Kidney glomerular epithelial cell (primary cell): ENCODE measurements at regions not wholly inside any gene's neighbourhood (a gene's known extent, or its start where the extent isn't known, plus 50 kb on each side); places are given as distances from the start of the nearest gene placed in this dataset.
"Not testable (repeated sequence)": the region's sequence is repeated elsewhere in the genome, so short reads cannot be mapped to it uniquely, and the experiment has no call there.

Source experiments
- DNase-seq: peaks from one replicate; lab custom pipeline; 2025; lab: John Stamatoyannopoulos, UW

DNA sequence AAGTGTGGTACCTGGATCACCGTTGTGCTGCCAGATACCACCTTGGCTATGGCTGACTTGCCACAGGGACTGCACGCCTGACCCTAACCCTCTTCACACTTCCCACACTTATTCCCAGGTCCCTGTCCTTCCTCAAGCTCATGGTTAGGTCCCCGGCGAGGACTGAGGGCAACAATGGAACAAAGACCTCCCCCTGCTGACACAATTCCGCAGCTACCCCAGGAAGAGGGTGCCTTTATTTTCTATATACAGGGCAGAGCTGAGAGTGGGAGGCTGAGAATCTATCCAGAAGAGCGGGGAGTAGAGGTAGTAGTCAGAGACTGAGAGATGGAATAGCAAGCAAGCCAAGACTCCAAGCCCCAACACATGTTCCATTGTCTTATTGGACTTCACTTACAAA, 118.1 kb upstream of the SEM1 start:
- DNase-seq: no peak

DNA sequence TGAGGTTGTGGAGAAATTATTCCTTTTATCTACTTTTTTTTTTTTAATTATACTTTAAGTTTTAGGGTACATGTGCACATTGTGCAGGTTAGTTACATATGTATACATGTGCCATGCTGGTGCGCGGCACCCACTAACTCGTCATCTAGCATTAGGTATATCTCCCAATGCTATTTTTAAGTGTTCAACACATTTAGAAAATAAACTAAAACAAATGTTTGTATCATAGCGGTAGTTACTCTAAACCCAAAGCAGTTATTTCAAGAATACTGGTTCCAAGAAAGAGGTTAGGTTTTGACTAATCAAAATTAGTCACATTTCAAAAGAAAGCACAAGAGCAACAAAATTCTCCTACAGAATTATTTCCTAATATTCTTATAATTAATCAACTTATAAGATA, 119.5 kb upstream of the SEM1 start:
- not testable (repeated sequence) for DNase-seq

DNA sequence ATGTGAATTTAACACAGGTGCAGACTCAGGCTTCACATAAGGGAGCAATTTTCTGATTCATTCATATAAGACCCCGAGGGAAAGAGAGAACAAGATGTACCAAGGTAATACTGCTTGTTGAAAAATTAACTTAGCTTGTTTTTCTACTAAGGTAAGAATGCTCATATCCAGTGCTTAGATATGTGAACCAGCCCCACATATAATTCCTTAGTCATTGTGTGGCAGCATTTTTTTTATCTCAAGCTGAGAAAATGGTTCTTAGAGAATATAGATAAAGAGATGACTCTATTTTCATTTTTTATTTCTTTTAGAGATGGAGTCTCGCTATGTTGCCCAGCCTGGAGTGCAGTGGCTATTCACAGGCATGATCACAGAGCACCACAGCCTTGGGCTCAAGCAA, 121.8 kb upstream of the SEM1 start:
- DNase-seq: no peak

DNA sequence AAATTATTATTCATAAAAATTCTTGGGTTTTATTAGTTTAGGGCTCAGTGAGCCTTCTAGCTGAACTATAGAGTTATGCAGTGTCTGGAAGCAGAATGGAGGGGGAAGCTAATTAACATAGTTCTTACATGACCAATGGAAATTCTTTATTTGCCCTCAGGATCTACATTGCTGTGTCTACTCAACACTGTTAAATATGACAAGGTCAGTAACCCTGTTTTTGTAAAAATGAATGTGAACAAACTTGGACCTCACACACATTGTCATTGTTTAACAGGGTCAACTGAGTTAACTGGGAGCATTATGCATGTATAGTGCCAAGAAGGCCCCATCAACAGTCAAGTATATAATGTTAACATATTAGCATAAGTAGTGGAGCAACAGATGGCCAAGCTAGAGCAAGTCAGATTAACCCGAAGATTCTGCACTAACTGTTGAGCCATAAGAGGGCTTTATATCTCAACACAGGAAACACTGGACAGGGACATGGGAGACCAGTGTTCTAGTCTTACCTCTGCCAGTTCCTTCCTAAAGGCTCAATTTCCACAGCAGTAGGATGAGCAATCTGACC, 122.5 kb upstream of the SEM1 start:
- no peak for DNase-seq

DNA sequence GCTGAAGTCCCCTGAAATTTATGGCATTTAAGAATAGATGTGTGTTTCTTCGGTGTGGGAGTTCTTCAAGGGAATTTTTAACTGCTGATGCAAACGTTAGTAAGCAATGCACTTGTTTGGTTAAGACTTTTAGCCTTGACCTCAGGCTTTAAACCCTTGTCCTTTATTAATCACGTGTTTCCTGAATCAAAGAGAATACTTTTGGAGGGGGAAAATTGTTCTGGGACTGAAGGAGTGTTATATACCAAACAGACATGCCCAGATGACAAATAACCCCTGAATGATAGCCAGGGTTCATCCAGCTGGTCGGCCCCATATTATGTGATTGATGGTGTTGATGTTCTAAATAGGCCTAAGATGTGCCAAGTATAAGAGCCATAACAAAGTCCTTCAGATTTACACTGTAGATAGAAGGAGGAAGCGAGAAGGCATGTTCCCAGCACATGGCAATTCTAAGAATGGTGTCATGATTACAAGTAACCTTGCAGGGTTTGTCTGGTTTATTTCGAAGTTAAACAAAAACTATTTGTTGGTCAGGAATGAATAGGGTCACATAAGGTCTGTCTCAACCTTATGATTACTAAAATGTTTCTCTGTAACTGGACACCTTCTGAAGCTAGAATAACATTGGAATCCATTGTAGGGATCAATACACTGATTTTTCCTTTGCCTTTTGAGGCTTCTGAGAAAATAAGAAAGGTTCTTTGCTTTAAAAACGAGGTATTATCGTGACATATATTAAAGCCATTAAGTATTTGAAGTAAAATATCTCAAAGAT, 124.2 kb upstream of the SEM1 start:
- DNase-seq: peak; percentile 61

DNA sequence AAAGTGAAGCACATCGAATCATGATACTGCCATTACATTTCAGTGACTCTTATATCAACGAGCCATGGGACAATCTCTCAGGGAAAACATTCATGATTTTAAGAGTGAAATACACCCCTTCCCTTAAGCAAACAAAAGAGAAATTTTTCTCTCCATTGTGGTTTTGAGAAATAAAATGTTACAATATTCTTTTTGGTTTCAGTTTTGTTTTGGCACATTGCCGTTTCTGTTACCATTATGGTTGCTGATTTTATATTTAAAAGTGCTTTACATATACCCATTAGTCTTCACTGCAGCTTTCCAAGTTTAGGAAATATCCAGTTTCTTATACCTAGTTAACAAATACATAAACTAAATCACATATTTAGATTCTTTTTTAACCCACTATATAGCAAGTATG, 126.8 kb upstream of the SEM1 start:
- DNase-seq: no peak

DNA sequence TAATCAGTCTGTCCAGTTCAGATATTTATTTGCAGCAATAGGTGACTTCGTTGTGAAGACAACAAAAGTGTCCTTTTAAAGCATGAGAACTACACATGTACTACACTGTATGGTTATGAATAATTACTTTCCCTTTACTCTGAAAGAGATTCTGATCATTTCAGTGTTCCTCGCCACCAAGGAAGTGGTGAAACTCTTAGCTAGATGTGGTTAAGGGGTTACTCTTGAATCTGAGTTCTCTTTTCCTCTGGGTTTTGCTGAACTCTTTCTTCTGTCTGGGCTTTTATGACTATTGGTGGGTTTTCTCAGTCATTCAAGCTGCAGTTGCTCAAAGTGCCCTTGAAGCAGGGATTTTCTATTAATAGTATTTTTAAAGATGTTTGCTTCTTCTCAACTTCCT, 127.9 kb upstream of the SEM1 start:
- DNase-seq: no peak

DNA sequence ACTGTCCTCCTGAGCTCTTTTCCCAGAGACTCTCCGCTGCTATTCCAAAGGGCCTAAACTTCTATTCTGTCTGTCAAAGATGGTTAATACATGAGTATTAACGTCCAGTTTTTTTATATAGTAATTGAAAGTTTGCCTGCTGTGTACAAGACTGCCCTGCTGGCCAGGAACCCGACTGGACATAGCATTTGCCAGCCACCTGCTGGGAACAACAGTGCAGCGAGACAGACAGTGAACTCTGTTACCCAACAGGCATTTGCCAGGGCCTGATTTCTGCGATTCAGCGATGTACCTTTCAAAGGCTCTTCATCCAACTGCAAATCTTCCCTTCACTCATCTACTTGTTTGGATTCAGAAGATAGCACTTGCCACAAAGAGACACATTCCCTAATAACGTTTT, 128.8 kb upstream of the SEM1 start:
- no peak for DNase-seq

DNA sequence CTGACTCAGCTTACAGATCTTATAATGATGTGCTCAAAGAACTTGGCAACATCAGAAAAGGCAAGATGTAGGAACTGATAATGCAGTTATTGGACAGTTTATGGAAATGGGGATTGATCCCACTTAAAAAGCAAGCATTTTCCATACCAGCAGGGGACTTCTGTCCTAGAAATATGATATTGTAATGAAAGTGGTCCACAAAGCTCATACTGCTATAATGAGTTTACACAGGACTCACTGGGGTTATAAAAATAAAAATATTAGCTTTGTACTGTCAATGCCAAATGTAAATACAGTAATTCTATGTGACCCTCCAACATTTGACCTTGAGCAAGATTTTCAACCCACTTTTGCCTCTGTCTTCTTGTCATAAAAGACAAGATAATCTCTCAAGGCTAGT, 145.5 kb upstream of the SEM1 start:
- DNase-seq: no peak

DNA sequence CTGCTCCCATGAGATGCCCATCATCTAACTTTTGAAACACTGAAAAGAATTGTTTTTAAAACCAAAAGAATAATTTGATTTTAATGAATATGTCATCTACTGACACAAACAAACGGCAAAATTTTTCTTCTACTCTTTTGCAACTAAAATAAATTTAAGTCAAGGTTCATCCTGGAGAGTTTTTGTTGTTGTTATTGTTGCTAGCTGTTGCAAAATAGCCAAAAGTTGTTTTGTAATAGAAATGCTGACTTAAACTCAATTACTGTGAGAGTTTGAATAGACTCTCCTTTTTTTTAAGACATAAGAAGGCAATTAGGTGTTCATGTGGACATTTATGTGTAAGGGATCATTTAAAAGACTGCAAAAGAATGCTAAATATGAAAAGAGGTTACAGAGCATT, 146.0 kb upstream of the SEM1 start:
- no peak for DNase-seq

DNA sequence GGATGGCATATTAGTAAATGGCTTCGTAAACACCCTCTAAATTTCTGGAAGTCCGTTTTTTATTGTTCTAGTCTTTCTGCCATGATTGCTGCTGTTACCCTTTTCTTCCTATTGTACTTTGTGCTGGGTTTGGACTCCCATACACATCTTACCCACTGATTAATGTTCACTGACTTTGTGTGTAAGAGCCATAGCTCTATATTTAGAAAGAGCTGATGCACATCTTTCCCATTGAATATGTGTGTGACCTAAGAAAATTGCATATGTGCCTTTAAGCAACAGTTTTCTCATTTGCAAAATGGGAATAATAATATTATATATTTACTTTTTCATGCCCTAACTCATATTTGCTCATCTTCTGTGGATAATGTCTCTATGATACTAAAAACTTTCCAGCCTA, 135.8 kb upstream of the DLX6 start:
- no peak for DNase-seq

DNA sequence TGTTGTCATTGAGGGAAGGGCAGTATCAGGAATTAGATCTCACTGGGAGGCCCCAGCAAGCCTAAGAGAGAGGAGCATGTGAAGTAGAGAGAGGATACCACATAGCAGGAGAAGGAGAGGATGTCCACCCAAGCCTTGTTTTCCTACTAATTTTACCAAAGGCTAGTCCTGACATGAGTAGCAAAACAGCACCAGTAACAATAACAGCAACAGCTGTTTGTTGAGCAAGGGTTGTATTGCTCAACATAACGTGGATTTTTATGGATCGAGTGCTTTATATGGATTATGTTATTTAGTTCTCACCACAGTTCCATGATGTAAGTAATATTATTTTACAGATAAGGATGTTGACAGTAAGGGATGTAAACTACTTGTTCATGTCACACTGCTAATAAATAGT, 135.2 kb upstream of the DLX6 start:
- DNase-seq: no peak

DNA sequence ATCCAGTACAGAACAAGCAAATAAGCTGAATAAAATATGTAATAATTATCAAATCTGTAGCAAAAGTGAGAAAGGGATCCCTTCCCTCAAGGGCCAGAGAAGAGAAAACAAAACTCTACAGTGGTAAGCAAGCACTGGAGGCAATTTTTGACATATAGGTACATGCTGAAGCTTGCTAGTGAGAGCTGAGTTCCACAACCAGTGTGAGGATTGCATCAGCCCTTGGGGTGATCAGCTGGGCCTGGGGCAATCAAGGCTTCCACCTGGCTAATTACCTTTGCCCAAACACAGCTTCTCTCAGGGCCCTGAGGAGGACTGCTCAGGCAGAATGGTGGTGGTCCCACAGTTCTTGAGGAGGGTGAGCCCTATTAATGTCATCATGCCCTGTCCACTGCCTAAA, 134.4 kb upstream of the DLX6 start:
- no peak for DNase-seq

DNA sequence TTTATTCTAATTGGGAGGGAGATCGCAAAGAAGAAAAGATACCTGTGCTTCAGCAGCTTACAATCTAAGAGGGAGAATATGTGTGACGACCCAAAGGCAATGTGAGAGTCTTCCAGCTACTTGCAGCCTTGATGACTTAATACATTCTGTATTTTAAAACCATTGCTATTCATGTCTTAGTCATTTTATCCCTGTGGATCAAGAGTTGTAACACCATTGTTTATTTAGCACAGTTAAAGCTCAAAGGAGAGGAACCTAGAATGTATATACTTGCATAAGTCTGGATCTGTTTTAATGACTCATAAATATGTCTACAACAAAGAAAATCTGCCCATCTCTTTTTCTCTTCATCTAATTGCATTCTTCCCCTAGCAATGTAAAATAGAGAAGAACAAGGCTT, 117.9 kb upstream of the DLX6 start:
- no peak for DNase-seq

DNA sequence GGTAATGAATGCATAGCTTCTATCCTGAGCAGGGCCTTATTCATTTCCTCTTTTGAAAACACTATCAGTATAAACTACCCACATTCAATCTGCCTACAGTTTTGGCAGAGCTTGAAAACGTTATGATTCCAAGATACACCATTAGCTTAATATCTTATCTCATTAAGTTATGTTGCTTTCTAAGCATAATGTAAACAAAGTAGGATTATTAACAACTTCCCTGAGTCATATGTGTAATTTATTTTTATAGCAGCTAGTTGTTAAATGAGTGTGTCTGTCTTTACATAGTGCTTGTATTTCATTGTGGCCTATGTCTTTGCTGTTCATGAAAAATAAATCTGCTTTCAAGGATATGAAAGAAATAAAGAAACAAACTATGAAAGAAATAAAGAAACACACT, 106.2 kb upstream of the DLX6 start:
- DNase-seq: no peak

DNA sequence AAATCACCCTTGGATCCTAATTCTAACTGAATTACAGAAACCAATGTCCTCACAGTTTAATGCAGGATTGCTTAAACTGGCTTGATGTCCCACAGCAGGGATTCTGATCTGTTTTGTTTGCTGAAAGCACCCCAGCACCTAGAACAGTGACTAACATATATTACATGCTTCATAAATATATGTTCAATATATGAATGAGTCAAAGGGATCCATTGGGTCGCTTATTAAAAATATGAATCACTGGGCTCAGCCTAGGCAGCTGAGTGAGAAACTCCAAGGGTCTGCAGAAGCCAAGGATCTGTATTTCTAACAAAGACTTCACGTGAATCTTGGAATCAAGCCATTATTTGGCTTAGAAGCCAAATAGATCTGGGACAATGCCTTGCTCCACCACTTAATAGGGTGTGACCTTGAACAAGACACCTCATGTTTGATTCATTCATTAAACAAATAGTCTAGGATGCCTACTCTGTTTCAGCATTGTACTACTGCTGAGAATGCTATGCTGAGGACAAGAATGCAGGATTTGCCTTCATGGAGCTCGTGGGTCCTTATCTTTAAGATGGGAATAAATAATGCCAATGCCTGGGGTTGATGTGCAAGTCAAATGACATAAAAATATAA, 103.4 kb upstream of the DLX6 start:
- no peak for DNase-seq

DNA sequence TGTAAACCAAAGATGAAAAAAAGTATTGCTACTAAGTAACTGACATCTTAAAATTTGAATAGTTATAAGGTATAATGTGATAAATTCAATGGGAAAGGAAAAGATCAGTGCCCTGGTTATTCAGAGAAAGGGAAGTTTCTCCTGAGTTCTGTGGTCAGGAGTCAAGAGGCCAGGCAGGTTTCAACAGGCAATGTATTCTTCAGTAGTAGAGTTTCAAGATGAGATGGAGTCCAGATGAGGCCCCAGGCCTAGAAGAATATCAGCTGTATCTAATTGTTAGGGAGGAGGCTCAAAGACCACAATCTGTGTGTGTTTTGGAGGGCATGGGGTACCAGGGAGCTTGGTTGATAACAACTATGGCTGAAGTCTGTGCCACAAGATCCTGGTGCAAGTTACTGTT, 101.4 kb upstream of the DLX6 start:
- no peak for DNase-seq

DNA sequence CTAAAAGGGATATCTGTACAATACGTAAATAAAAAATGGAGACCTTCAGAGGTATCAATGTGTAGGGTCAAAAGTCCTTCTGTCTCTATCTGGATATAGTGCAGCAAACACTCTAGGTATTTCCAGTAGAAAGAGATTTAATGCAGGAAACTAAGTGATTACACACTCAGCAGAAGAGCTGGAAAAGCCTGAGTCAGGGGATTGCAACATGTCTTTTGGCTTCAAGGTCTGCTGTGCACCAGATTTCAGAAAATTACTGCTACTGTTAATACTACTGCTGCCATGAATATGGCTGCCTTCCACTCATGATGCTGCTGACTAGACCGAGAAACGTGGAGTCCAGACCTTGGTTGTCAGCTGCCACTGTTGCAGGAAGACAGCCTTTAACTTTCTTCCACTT, 94.9 kb upstream of the DLX6 start:
- no peak for DNase-seq

DNA sequence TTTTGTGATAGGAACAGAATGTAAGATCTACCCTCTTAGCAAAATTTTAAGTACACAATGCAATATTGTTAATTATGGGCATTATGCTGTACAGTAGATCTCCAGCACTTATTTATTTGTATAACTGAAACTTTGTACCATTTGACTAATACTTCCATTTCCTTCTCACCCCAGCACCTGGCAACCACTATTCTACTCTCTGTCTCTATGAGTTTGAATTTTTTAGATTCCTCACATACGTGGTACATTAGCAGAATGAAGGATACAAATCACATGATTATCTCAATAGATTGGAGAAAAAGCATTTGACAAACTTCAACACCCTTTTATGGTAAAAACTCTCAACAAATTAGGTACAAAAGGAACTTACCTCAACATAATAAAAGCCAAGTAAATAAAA, 90.3 kb upstream of the DLX6 start:
- no peak for DNase-seq

DNA sequence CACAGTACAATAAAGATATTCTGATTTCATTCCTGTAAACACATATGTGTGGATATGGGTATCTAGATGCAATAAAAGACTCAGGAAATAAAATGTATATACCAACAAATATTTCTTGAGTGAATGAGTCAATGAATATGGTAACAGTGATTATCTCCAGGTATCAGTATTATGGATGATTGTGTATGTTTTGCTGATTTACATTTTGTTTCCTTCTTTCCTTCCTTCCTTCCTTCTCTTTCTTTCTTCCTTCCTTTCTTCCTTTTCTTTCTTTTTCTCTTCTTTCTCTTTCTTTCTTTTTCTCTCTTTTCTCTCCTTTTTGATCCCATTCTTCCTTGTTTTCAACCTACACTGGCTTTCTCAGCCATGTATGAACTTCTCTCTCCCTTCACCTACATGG, 85.3 kb upstream of the DLX6 start:
- no peak for DNase-seq

DNA sequence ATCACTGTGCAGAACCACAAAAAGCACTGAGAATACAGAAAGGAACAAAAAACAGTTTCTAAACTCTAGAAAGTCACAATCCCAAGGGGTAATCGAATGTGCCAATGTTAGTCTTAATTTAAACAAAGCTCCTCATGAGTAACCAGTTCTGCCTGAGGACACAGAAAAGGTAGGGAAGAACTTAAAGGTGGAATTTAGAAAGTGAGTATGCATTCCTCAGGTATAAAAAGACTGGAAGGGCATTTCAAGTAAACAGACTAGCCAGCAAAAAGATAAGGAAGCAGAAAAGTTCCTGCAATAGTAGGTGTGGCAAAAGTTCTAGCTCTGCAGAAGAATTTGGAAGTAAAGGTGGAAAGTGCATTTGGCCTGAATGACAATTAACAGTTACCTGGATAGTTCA, 84.6 kb upstream of the DLX6 start:
- no peak for DNase-seq

DNA sequence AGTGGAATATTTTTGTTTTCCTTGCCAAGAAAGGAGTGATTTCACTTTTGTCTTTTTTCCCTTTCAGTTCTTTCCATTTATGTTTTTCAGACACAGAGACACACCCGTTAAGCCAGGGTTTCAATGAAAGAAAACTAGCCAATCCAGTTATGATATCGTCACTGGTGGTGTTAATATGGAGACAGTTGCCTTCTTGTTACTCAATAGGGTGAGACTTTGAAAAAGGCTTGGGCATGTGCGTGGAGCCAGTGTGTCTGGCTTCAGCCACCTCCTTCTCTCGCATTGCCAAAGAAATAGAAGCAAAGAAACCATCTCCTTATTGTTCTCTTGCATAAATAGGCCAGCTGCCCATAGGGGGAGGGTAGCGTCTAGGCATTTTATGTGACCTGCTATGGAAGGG, 84.1 kb upstream of the DLX6 start:
- no peak for DNase-seq

DNA sequence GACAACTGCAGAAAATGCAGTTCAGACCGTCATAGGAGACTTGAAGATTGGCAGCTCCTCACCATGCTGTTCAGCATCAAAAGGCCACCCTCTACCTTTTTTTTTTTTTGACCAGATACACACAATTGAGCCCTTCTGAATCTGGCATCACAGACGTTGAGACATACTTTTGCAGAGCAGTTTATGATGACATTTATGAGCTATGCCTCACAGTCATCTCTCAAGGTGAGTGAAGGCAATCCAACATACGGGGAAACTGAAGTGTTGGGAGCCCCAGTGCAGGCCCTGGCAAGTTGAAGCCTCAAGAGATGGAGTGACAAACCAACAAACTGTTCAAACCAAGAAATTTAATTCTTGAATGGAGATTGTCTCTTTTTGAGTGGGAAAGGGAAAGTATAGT, 83.6 kb upstream of the DLX6 start:
- DNase-seq: no peak

DNA sequence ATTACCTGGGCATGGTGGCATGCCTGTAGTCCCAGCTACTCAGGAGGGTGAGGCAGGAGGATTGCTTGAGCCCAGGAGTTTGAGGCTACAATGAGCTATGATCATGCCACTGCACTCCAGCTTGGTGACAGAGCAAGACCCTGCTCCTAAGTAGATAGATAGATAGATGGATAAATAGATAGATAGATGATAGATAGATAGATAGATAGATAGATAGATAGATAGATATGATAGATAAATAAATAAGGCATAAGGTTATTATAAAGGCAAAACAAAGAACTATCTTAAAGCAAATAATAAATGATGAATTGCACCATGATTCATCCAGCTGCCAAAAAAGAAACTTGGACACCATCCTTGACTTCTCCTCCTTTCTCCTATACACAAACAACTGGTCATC, 82.0 kb upstream of the DLX6 start:
- not testable (repeated sequence) for DNase-seq
